BLaER1 (cell line): ENCODE measurements at regions not wholly inside any gene's neighbourhood (a gene's known extent, or its start where the extent isn't known, plus 50 kb on each side); places are given as distances from the start of the nearest gene placed in this dataset.
A peak's percentile ranks its signal among the peaks of the same experiment; 100 is the strongest.

Source experiments
- H3K27ac ChIP-seq: shearing (Covaris generic); formaldehyde crosslinking; 2 replicates; pipeline ENCODE4 v1.8.1; 2022
- H3K27me3 ChIP-seq: shearing (Covaris generic); formaldehyde crosslinking; 2 replicates; pipeline ENCODE4 v1.8.1; 2022
- H3K36me3 ChIP-seq: shearing (Covaris generic); formaldehyde crosslinking; 2 replicates; pipeline ENCODE4 v1.8.1; 2022
- H3K4me1 ChIP-seq: shearing (Covaris generic); formaldehyde crosslinking; 2 replicates; pipeline ENCODE4 v1.8.1; 2022
- H3K4me2 ChIP-seq: shearing (Covaris generic); formaldehyde crosslinking; 2 replicates; pipeline ENCODE4 v1.8.1; 2022
- H3K4me3 ChIP-seq: shearing (Covaris generic); formaldehyde crosslinking; 2 replicates; pipeline ENCODE4 v1.8.1; 2022
- H3K9ac ChIP-seq: shearing (Covaris generic); formaldehyde crosslinking; 2 replicates; pipeline ENCODE4 v1.8.1; 2022
- H3K9me3 ChIP-seq: shearing (Covaris generic); formaldehyde crosslinking; 2 replicates; pipeline ENCODE4 v1.8.1; 2022
- H4K20me1 ChIP-seq: shearing (Covaris generic); formaldehyde crosslinking; 2 replicates; pipeline ENCODE4 v1.8.1; 2022
- Cebpa-rat ChIP-seq: shearing (Covaris generic); IDR thresholded peaks from 2 replicates; pipeline ENCODE4 v1.8.1; 2022

DNA sequence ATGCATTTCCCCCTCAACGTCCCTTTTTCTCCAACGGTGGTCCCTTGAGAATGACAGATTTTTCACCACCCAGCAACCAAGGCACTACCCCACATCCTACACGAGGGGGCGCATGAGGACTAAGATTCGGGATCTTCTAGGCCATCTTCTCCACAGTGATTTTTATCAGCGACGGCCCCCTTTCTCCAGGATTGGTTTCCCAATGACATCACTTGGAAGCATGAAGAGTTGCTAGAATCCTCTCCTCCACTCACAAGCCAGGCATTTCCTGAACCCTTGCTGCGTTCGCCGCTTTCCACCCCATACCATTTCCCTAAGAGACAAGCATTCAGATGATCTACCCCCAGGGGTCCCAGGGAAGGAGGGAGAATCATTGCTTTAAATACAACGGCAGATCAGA, 252.0 kb downstream of the HIVEP2 start:
- no peak for TF ChIP-seq Cebpa-rat
- Histone ChIP-seq H3K27ac (no peak overlapping the region), H3K4me2 (peak overlapping the region; percentile 6; the same call in 1 of the 2 replicates), H3K27me3 (no peaks in the 10 kb centered on the region), H3K4me1 (peaks cover 8% of the 10 kb centered on the region; the same call in 1 of the 2 replicates), H4K20me1 (no peaks in the 10 kb centered on the region), H3K9me3 (no peaks in the 10 kb centered on the region), H3K9ac (no peak overlapping the region), H3K4me3 (no peak overlapping the region), H3K36me3 (no peaks in the 10 kb centered on the region)

DNA sequence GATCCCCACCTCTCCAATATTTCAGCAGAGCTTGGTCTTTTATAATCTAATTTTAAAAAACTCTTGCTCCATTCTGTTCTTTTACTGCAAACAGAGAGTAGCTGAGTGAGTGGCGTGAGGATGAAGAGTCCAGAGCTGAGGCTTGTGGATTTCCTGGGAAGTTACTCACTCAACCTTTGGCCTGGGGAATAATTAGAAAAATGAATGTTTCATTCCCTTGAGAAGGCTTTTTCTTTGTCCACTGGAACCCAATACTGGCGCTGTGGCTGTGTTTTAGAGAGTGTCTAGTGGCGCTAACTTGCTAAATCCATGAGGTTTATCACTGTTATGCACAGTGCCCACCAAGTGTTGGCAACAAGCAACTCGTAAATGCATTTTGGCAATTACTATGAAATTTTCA, 251.5 kb downstream of the HIVEP2 start:
- no peaks in the 10 kb centered on the region for H3K36me3 ChIP-seq
- no peak overlapping the region; the same call in 1 of the 2 replicates for H3K4me2 ChIP-seq
- no peaks in the 10 kb centered on the region for H4K20me1 ChIP-seq
- no peaks in the 10 kb centered on the region for H3K27me3 ChIP-seq
- no peak overlapping the region for H3K9ac ChIP-seq
- H3K27ac ChIP-seq = no peak overlapping the region
- H3K4me3 ChIP-seq = no peak overlapping the region
- TF ChIP-seq Cebpa-rat = no peak
- no peaks in the 10 kb centered on the region for H3K9me3 ChIP-seq
- peaks cover 8% of the 10 kb centered on the region; the same call in 1 of the 2 replicates for H3K4me1 ChIP-seq

DNA sequence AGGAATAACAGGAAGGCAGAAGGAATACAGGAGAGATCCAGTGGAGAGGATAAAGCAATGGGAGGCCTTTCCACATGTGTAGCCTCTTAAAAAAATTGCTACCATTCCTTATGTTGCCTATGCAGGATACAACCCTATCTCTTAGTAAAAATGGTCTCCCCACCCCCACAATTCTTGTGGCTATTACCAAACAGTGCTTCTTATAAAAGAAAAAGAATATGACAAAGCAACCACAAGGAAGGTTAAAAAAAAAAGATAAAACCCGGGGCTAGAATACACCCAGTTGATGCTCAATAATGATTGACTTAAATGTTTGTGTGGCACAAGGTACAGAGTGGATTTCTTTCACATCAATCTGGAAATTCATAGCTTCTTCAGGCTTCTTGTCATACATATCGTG, 250.9 kb downstream of the HIVEP2 start:
- H4K20me1 ChIP-seq = no peaks in the 10 kb centered on the region
- H3K4me2 ChIP-seq = no peak overlapping the region
- no peaks in the 10 kb centered on the region for H3K9me3 ChIP-seq
- TF ChIP-seq Cebpa-rat = no peak
- no peak overlapping the region for H3K27ac ChIP-seq
- no peaks in the 10 kb centered on the region for H3K36me3 ChIP-seq
- H3K9ac ChIP-seq = no peak overlapping the region
- H3K27me3 ChIP-seq = no peaks in the 10 kb centered on the region
- peaks cover 8% of the 10 kb centered on the region; the same call in 1 of the 2 replicates for H3K4me1 ChIP-seq
- H3K4me3 ChIP-seq = no peak overlapping the region

DNA sequence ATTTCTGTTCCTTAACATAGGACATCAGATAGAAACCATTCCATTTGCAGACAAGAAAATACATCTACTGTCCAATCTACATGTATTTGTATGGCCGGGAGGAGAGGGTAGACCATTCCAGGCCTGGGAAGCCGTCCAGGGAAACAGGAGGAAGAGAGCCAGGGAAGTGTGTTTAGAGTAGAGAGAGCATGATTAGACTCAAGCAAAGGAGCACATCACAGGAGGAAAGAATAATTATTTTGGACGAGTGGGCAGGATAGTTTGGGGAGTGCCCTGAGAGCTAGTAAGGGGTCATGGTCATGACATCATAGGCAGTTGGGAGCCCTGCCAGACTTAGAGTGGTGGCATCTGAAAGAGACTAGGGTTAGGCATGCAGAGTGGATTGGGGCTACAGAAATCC, 250.0 kb downstream of the HIVEP2 start:
- H3K9me3 ChIP-seq = no peaks in the 10 kb centered on the region
- no peaks in the 10 kb centered on the region for H4K20me1 ChIP-seq
- H3K27ac ChIP-seq = no peak overlapping the region
- H3K27me3 ChIP-seq = no peaks in the 10 kb centered on the region
- no peak overlapping the region for H3K9ac ChIP-seq
- H3K4me1 ChIP-seq = peaks cover 8% of the 10 kb centered on the region; the same call in 1 of the 2 replicates
- no peaks in the 10 kb centered on the region for H3K36me3 ChIP-seq
- no peak for TF ChIP-seq Cebpa-rat
- no peak overlapping the region for H3K4me3 ChIP-seq
- H3K4me2 ChIP-seq = no peak overlapping the region

DNA sequence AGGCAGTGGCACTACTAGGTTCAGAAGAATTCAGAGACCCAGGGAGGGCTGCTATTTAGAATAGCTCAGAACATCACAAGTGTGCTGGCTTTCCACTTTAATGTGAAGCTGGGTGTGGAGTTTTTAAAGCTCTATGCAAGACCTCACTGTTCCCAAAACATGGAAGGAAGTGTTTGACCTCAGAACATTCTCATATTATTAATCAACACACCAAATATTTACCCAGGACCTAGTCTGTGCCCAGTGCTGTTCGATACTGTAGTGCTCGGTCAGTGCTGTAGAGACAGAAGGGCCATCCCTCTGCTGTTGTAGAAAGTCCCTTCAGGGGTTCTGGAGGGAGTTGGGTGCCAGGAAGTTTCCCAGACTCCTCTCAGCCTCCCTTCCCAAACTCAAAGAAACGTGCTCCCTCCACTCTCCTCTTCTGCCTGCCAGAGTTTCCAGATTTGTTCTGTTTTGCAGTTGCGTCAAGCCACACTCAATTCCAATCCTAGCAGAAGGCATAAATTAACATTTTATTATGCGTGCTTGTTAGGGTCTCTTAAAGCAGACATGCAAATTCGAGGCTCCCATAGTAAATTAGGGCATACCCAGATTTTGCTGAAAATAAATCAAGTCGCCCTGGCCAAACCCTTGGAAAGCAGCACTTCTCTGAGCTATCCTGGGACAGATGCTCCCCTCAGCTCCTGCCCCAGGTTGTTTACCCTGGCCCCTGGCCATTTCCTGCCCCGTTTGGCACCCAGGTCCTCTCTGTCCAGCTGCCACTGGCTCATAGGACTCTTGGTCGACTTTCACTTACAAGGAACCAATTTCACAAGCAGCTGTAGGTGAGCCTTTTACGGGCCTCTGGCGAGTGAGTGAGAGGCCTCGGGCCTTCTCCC, 248.6 kb downstream of the HIVEP2 start:
- H3K27me3 ChIP-seq = no peaks in the 10 kb centered on the region
- H3K9ac ChIP-seq = no peak overlapping the region
- H3K4me3 ChIP-seq = no peak overlapping the region
- H4K20me1 ChIP-seq = no peaks in the 10 kb centered on the region
- no peaks in the 10 kb centered on the region for H3K9me3 ChIP-seq
- no peaks in the 10 kb centered on the region for H3K36me3 ChIP-seq
- no peak overlapping the region for H3K27ac ChIP-seq
- H3K4me1 ChIP-seq = peaks cover 8% of the 10 kb centered on the region; the same call in 1 of the 2 replicates
- H3K4me2 ChIP-seq = no peak overlapping the region
- TF ChIP-seq Cebpa-rat = no peak

DNA sequence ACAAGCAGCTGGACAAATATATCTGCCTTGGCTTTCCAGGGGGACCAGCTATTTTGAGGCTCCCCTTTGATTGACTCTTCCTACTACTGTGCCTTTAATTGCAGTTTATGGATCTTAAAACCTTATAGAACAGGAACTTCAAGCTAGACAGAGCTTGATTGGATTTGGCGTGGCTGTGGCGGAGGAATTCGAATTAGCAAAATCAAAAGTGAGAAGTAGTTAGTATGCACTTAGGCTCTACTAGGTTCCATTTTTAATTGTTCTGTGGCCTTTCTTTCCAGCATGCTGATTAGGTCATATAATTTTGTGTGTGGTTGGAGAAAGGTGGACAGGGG, 248.0 kb downstream of the HIVEP2 start:
- no peaks in the 10 kb centered on the region for H3K36me3 ChIP-seq
- H4K20me1 ChIP-seq = no peaks in the 10 kb centered on the region
- no peaks in the 10 kb centered on the region for H3K27me3 ChIP-seq
- H3K4me1 ChIP-seq = peaks cover 8% of the 10 kb centered on the region; the same call in 1 of the 2 replicates
- no peak overlapping the region for H3K27ac ChIP-seq
- no peaks in the 10 kb centered on the region for H3K9me3 ChIP-seq
- H3K9ac ChIP-seq = no peak overlapping the region
- no peak for TF ChIP-seq Cebpa-rat
- no peak overlapping the region for H3K4me3 ChIP-seq
- no peak overlapping the region for H3K4me2 ChIP-seq

DNA sequence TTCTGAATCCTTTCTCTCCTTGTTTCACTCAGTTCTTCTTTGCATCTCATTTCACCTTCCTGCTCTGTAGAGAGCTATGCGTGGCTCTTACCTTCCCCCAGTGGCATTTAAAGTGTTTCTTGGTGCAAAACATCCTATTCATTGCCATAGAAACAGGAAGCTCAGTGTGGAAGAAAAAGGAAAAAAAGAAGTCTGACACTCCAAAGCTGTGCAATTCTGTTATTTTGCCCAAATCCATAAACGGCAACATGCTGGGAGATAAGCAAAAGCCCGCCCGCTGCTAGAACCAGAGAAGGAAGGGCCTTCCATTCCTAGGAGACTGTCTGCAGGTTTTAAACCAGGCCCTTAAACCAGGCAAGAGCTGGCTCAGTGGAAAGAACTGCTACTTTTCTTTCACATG, 247.1 kb downstream of the HIVEP2 start:
- Histone ChIP-seq H3K4me2 (no peak overlapping the region), H3K36me3 (no peaks in the 10 kb centered on the region), H3K9ac (no peak overlapping the region), H3K27me3 (no peaks in the 10 kb centered on the region), H3K4me1 (peaks cover 16% of the 10 kb centered on the region), H3K9me3 (no peaks in the 10 kb centered on the region), H3K27ac (no peak overlapping the region), H3K4me3 (no peak overlapping the region), H4K20me1 (no peaks in the 10 kb centered on the region)
- no peak for TF ChIP-seq Cebpa-rat

DNA sequence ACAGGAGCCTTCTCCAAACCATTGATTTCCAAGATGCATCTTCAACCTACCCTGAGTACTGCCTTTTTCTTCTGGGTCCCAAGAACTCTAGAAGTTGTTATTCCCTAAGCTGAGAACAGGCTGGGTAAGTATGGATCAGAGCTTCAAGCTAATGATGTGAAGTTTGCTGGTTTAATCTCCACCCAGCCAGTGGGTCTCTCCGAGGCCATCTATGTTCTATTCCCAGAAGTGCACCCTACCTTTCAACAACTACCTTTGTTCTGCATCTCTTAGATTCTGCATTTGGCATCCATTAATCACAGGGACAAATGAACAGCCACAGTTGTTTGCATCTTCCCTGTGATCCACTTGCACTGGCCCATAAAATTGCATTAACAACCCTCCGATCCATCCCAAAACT, 246.2 kb downstream of the HIVEP2 start:
- H3K4me3 ChIP-seq = no peak overlapping the region
- peaks cover 9% of the 10 kb centered on the region for H3K4me1 ChIP-seq
- no peaks in the 10 kb centered on the region for H3K36me3 ChIP-seq
- H3K27ac ChIP-seq = no peak overlapping the region
- H3K27me3 ChIP-seq = no peaks in the 10 kb centered on the region
- TF ChIP-seq Cebpa-rat = no peak
- H4K20me1 ChIP-seq = no peaks in the 10 kb centered on the region
- H3K9me3 ChIP-seq = no peaks in the 10 kb centered on the region
- H3K9ac ChIP-seq = no peak overlapping the region
- H3K4me2 ChIP-seq = no peak overlapping the region

DNA sequence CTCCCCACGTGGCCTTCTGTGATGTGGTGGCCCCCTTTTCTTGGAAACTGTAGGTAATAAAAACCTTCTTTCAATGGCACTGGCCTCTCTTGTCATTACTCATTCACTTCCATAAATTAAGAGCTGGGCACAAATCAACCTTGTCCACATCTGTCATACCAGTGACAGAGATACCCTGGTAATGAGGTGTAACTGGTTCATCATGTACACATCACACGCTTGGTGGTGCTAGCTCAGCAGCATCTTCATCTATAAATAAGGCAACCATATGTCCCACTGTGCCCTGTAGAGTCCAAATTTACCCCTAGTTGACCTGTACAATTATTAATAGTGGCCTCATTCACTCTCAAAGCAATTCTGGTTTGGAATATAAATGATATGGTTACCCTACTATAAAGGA, 245.6 kb downstream of the HIVEP2 start:
- no peak for TF ChIP-seq Cebpa-rat
- Histone ChIP-seq H3K27me3 (no peaks in the 10 kb centered on the region), H4K20me1 (no peaks in the 10 kb centered on the region), H3K4me3 (no peak overlapping the region), H3K9me3 (no peaks in the 10 kb centered on the region), H3K4me1 (peaks cover 9% of the 10 kb centered on the region), H3K9ac (no peak overlapping the region), H3K4me2 (no peak overlapping the region), H3K27ac (no peak overlapping the region), H3K36me3 (no peaks in the 10 kb centered on the region)

DNA sequence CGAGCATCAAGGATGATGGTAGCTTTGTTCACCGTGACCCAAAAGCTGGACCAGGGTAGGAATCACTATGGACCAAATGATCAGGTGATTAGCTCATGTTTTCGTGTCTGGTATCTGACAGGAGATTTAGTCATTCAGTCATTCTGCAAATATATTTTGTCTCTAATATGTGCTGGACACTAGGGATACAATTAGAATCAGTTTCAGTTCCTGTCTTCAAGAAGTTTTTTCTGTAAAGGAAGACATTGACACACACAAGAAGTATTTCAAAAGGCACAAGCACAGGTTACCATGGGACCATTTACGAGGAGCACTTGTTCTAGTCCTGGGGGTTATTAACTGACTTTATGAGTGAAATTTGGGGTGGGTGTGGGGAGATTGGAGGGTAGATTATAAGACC, 244.9 kb downstream of the HIVEP2 start:
- no peak overlapping the region for H3K27ac ChIP-seq
- peaks cover 9% of the 10 kb centered on the region for H3K4me1 ChIP-seq
- H3K4me3 ChIP-seq = no peak overlapping the region
- no peak overlapping the region for H3K9ac ChIP-seq
- TF ChIP-seq Cebpa-rat = no peak
- no peaks in the 10 kb centered on the region for H4K20me1 ChIP-seq
- H3K4me2 ChIP-seq = no peak overlapping the region
- H3K36me3 ChIP-seq = no peaks in the 10 kb centered on the region
- no peaks in the 10 kb centered on the region for H3K27me3 ChIP-seq
- H3K9me3 ChIP-seq = no peaks in the 10 kb centered on the region
